Upper lobe of left lung (tissue), 4 donors: ENCODE measurements at regions not wholly inside any gene's neighbourhood (a gene's known extent, or its start where the extent isn't known, plus 50 kb on each side); places are given as distances from the start of the nearest gene placed in this dataset.
"Not testable (repeated sequence)": the region's sequence is repeated elsewhere in the genome, so short reads cannot be mapped to it uniquely, and the experiment has no call there.

Experiments used
- POLR2AphosphoS5 ChIP-seq, 2 donors: sonication (generic); formaldehyde crosslinking; IDR thresholded peaks; one replicate each; pipeline ENCODE4 v1.5.1; 2017; ENCODE audit warnings: antibody characterized with exemption in 2 of 2
- TF ChIP-seq, protein P1 (sequence below), 6 experiments: fragments of 450-650 bp in 4 of 6; fragments of 200-600 bp in 2 of 6; sonication (generic) in 2 of 6; IDR thresholded peaks; one replicate each; pipeline ENCODE4 v1.5.1; 2016 to 2019; ENCODE audit warnings: antibody characterized with exemption in 6 of 6

DNA sequence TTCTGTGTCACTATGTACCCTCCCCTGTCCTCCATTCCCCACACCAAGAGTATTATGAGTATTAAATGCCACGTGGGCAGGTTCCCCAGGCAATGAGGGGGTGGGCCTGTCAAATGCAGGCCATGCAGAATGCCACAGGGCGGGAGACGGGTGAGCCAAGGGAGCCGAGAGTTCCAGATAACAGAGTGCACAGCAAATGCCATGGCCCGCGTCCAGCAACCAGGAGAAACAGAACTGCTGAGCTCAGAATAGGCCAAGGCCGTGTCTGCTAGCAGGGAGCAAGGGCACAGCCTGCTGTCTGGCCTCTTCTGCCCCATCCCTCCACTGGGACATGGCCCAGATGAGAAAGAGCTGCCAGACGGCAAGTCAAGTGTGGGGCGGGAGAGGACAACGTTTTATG, 64.4 kb upstream of the PLGLB2 start:
- TF ChIP-seq, protein P1, sequence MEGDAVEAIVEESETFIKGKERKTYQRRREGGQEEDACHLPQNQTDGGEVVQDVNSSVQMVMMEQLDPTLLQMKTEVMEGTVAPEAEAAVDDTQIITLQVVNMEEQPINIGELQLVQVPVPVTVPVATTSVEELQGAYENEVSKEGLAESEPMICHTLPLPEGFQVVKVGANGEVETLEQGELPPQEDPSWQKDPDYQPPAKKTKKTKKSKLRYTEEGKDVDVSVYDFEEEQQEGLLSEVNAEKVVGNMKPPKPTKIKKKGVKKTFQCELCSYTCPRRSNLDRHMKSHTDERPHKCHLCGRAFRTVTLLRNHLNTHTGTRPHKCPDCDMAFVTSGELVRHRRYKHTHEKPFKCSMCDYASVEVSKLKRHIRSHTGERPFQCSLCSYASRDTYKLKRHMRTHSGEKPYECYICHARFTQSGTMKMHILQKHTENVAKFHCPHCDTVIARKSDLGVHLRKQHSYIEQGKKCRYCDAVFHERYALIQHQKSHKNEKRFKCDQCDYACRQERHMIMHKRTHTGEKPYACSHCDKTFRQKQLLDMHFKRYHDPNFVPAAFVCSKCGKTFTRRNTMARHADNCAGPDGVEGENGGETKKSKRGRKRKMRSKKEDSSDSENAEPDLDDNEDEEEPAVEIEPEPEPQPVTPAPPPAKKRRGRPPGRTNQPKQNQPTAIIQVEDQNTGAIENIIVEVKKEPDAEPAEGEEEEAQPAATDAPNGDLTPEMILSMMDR (IDR thresholded peaks at IDR 0.05) = not testable (repeated sequence)
- peak in 1 of 2 donors; percentile 62 for TF ChIP-seq POLR2AphosphoS5 (IDR thresholded peaks at IDR 0.05)
